Neural crest cell (in vitro differentiated cells): ENCODE measurements at regions not wholly inside any gene's neighbourhood (a gene's known extent, or its start where the extent isn't known, plus 50 kb on each side); places are given as distances from the start of the nearest gene placed in this dataset.

ENCODE experiments used
- DNase-seq: peaks from one replicate; pipeline ENCODE4 v3.0.0; 2021; ENCODE audit warnings: low read depth, mixed read lengths, low spot score
- H3K27ac Mint-ChIP-seq: one replicate; pipeline ENCODE4 v1.8.0; 2021; ENCODE audit warnings: mild to moderate bottlenecking, mixed read lengths; ENCODE audit not compliant: unreplicated experiment
- H3K27me3 Mint-ChIP-seq: 2 replicates; pipeline ENCODE4 v1.8.0; 2021; ENCODE audit warnings: low read depth, mild to moderate bottlenecking, mixed read lengths
- H3K36me3 Mint-ChIP-seq: 2 replicates; pipeline ENCODE4 v1.8.0; 2021; ENCODE audit warnings: low read depth, mild to moderate bottlenecking, mixed read lengths
- H3K4me1 Mint-ChIP-seq: 2 replicates; pipeline ENCODE4 v1.8.0; 2021; ENCODE audit warnings: mixed read lengths
- H3K4me3 Mint-ChIP-seq: one replicate; pipeline ENCODE4 v1.8.0; 2021; ENCODE audit warnings: mild to moderate bottlenecking, mixed read lengths
- H3K9me3 Mint-ChIP-seq: 2 replicates; pipeline ENCODE4 v1.8.0; 2021; ENCODE audit warnings: mixed read lengths
- TF ChIP-seq, protein P1 (sequence below): fragments of 200-600 bp; sonication (generic); conservative IDR thresholded peaks from 2 replicates; pipeline ENCODE4 v1.5.0; 2021; ENCODE audit warnings: antibody characterized with exemption, mild to moderate bottlenecking

DNA sequence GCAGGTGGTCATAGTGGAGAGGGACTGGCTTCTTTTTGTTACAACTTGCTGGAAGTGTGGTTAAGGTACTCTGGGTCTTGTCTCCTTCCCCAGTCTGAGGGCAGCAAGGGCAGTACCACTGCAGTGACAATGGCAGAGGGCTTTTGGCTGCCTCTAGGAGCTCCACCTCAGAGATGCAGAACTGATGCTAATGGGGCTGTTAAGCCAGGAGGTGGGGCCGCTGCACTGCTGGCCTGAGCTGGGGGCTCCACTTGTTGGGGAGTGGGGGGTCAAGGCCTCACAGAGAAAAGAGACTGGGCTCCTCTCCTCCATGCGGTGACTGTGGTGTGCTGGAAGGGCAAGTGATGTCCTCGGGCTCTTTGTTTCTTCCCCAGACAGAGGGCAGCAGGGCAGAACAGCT is 135.7 kb downstream of the DSEL start:
- Mint-ChIP-seq H3K36me3 (peaks cover 5% of the 10 kb centered on the region), H3K27ac (no peak overlapping the region), H3K4me1 (peaks cover 7% of the 10 kb centered on the region), H3K27me3 (no peaks in the 10 kb centered on the region), H3K4me3 (no peak overlapping the region), H3K9me3 (peaks cover 10% of the 10 kb centered on the region)
- DNase-seq, result no peak
- TF ChIP-seq, protein P1, sequence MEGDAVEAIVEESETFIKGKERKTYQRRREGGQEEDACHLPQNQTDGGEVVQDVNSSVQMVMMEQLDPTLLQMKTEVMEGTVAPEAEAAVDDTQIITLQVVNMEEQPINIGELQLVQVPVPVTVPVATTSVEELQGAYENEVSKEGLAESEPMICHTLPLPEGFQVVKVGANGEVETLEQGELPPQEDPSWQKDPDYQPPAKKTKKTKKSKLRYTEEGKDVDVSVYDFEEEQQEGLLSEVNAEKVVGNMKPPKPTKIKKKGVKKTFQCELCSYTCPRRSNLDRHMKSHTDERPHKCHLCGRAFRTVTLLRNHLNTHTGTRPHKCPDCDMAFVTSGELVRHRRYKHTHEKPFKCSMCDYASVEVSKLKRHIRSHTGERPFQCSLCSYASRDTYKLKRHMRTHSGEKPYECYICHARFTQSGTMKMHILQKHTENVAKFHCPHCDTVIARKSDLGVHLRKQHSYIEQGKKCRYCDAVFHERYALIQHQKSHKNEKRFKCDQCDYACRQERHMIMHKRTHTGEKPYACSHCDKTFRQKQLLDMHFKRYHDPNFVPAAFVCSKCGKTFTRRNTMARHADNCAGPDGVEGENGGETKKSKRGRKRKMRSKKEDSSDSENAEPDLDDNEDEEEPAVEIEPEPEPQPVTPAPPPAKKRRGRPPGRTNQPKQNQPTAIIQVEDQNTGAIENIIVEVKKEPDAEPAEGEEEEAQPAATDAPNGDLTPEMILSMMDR, result no peak

DNA sequence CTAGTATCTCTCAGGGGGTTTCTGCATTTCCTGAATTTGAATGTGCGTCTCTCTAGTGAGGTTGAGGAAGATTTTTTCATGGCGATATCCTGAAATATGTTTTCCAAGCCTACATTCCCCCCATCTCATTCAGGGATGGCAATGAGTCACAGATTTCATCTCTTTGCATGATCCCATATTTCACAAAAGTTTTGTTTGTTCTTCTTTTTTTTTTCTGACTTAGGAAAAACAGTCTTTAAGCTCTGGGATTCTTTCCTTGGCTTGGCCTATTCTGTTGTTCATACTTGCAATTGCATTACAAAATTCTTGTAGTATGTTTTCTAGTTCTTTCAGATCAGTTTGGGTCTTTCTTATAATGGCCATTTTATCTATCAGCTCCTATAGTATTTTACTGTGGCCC is 136.5 kb downstream of the DSEL start:
- TF ChIP-seq, protein P1, result no peak
- no peak for DNase-seq
- Mint-ChIP-seq H3K36me3 (peaks cover 5% of the 10 kb centered on the region), H3K4me3 (no peak overlapping the region), H3K9me3 (peaks cover 10% of the 10 kb centered on the region), H3K27me3 (no peaks in the 10 kb centered on the region), H3K27ac (no peak overlapping the region), H3K4me1 (no peaks in the 10 kb centered on the region)

DNA sequence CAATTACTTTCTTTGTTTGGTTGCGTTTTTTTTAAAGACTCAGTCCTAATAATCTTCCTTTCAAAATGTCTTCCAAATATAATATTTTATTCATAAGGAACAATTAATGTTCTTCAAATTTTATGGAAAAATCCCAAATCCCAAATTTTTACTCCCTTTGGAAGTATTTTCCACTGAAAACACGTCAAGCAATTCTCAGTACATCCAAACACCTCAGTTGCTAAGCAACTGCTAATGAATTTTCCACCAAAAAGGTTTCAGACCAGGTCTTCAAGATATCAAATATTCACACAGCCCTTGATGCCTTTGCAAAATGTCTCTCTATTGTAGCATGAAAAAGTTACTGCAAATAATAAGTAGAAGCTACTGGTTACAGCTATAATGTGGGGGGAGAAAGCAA is 140.1 kb downstream of the DSEL start:
- Mint-ChIP-seq H3K27me3 (no peaks in the 10 kb centered on the region), H3K36me3 (peaks cover 5% of the 10 kb centered on the region), H3K4me3 (no peak overlapping the region), H3K4me1 (no peaks in the 10 kb centered on the region), H3K27ac (no peak overlapping the region), H3K9me3 (peaks cover 10% of the 10 kb centered on the region)
- DNase-seq, result no peak
- TF ChIP-seq, protein P1, result no peak

DNA sequence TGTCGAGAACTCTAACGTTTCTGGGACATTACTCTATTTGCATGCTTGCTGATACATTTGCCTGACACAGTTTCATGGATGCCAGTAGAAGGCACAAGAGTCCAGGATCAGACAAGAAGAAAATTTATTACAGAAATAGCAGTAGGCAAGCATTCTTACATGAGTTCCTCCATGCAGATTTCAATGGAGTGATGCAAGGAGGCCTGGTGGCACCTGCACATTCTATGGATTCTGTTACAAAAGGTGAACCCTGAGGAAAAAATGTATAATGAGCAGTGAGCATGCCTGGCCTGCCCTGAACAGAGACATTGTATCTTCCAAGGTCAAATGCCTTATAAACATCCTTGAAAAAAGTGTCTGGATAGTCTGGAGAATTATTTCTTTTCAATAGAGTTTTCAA is 142.9 kb downstream of the DSEL start:
- TF ChIP-seq, protein P1, result no peak
- H3K27ac Mint-ChIP-seq, result no peak overlapping the region
- peaks cover 5% of the 10 kb centered on the region for H3K9me3 Mint-ChIP-seq
- no peaks in the 10 kb centered on the region for H3K27me3 Mint-ChIP-seq
- no peak for DNase-seq
- H3K4me3 Mint-ChIP-seq, result no peak overlapping the region
- peaks cover 3% of the 10 kb centered on the region for H3K36me3 Mint-ChIP-seq
- no peaks in the 10 kb centered on the region for H3K4me1 Mint-ChIP-seq

DNA sequence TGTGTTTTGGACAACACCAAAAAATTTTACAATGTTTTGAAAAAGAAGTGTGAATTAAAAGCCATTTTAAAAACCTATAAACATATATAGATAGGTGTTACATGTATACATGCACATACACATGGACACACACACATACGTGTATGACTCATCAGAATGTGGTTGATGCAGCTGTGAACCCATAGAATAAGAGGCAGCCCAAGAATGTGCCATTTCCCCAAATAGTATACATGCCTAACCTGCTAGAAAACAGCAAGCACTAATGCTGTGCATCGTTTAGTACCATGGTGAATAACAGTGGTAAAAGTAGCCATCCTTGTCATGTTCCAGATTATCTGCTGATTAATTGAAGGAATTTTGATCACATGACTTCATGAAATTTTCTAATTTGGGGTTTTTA is 149.0 kb downstream of the DSEL start:
- Mint-ChIP-seq H3K27me3 (no peaks in the 10 kb centered on the region), H3K27ac (no peak overlapping the region), H3K4me1 (no peaks in the 10 kb centered on the region), H3K4me3 (no peak overlapping the region), H3K9me3 (peaks cover 2% of the 10 kb centered on the region), H3K36me3 (no peaks in the 10 kb centered on the region)
- DNase-seq, result no peak
- TF ChIP-seq, protein P1, result no peak

DNA sequence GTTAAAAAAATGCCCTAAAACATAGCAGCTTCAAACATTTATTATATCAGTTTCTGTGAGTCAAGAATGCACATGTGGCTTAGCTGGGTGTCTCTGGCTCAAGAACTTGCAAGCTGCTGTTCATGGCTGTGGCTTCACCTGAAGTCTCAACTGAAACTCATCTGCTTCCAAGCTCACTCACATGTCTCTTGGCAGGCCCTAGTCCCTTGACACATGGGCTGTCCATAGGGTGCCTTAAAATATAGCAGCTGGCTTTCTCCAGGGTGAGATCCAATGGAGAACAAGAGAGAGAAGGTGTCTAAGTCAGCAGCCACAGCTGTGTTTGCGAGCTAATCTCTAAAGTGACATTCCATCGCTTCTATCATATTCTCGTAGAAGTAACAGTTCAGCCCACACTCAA is 152.8 kb downstream of the DSEL start:
- H3K27ac Mint-ChIP-seq, result no peak overlapping the region
- no peak overlapping the region for H3K4me3 Mint-ChIP-seq
- H3K36me3 Mint-ChIP-seq, result no peaks in the 10 kb centered on the region
- no peaks in the 10 kb centered on the region for H3K4me1 Mint-ChIP-seq
- TF ChIP-seq, protein P1, result no peak
- no peak for DNase-seq
- H3K27me3 Mint-ChIP-seq, result no peaks in the 10 kb centered on the region
- H3K9me3 Mint-ChIP-seq, result no peaks in the 10 kb centered on the region
